ENCODE measurements at regions not wholly inside any gene's neighbourhood (a gene's known extent, or its start where the extent isn't known, plus 50 kb on each side); places are given as distances from the start of the nearest gene placed in this dataset.
"Not testable (repeated sequence)": the region's sequence is repeated elsewhere in the genome, so short reads cannot be mapped to it uniquely, and the experiment has no call there.

DNA sequence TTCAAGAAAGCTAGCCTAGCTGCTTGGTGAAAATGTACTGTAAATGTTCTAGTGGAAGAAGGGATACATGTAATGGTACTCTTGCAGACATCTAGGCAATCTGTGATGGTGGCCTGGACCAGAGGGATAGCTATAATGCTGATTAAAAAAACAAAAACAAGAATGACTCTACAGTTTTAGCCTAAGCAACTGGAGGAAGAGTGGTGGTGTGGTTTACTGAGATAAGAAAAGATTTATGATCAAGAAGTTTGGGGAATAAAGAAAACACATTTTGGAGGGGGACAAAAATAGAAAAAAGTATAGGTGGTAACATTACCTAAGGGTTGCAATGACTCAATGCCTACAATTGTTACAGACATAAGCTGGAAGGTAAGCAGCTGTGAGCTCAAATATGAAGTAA, 1080.7 kb upstream of the CELF4 start:
- no peak for DNase-seq

- DNase-seq, result no peak
These were observed 1079.5 kb upstream of the CELF4 start for GRCh38 chr18:38644875-38645641.

GRCh38 chr18:38642711-38643110, 1077.1 kb upstream of the CELF4 start:
- no peak for DNase-seq

- DNase-seq, result not testable (repeated sequence)
These were observed 1074.1 kb upstream of the CELF4 start for GRCh38 chr18:38639700-38640099.

GRCh38 chr18:38635709-38636430, 1070.3 kb upstream of the CELF4 start:
- DNase-seq, result no peak

GRCh38 chr18:38634117-38634516, 1068.5 kb upstream of the CELF4 start:
- no peak for DNase-seq

DNA sequence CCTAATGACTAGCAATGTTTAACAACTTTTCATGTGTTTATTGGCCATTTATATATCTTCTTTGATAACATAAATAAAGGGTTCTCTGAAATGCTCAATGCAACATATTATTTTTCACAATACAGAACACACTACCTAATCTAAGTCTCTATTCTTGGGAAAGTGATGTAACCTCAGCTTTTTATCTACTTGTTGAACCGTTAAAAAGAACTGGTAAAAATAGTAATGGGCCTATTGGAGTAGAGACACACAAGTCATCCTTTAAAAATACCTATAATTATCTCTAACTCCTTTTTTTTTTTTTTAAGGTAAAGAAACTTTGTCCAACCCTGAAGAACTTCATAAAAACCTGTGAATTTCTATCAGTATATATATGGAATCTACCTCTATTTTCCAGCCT, 1067.7 kb upstream of the CELF4 start:
- no peak for DNase-seq

DNA sequence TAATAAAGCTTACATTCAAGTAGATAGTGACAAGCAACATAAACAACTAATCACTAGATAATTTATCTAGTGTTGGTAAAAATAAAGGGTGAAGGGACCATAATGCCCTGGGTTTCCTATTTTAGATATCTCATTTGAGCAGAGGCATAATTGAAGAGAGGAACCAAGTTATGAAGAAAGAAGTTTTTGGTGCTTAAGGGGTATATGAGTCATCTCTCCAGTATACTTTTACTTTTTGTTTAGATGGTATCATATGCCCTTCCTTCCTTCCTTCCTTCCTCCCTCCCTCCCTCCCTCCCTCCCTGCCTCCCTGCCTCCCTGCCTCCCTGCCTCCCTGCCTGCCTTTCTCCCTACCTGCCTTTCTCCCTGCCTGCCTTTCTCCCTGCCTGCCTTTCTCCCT, 1053.5 kb upstream of the CELF4 start:
- DNase-seq, result no peak

DNA sequence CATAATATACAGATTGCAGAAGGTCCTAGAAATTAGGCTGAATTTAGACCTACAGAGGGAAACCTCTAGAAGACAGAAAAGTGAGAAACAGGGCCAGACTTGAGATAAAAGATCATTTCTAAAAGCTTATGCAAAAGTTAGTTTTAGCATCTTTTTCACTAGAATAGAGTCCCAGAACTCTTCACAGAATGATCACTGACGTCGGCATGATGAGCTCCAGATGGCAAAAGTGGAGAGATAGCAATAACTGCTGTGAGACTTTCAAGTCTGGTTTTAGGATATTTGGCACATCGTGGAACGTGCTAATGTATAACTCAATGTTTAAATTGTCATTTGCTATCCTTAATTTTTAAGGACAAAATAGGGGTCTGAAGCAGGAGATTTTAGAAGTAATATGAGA, 1050.7 kb upstream of the CELF4 start:
- no peak for DNase-seq

- no peak for DNase-seq
These were observed 1047.3 kb upstream of the CELF4 start for GRCh38 chr18:38612904-38613303.

- no peak for DNase-seq
These were observed 1045.7 kb upstream of the CELF4 start for GRCh38 chr18:38611036-38611964.

DNA sequence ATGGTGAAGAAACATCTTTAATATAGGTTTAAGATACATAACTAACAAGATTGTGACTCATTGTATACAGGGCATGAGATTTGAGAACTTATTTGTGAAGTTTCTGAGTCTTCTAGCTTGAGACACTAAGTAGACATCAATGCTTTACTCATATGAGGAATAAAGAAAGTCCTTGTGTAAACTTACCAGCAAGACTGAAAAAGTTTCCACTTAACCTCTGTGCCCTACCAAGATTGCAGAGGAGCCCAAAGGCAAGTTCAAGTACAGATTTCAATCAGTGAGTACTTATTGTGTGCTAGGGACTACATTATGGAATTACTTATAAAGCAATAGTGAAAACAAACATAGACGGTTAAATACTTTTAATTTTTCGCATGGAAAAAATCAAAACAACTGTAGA, 1041.2 kb upstream of the CELF4 start:
- no peak for DNase-seq

- DNase-seq, result no peak
These were observed 1036.7 kb upstream of the CELF4 start for GRCh38 chr18:38602341-38602740.

- no peak for DNase-seq
These were observed 1022.0 kb upstream of the CELF4 start for GRCh38 chr18:38587571-38587970.

DNA sequence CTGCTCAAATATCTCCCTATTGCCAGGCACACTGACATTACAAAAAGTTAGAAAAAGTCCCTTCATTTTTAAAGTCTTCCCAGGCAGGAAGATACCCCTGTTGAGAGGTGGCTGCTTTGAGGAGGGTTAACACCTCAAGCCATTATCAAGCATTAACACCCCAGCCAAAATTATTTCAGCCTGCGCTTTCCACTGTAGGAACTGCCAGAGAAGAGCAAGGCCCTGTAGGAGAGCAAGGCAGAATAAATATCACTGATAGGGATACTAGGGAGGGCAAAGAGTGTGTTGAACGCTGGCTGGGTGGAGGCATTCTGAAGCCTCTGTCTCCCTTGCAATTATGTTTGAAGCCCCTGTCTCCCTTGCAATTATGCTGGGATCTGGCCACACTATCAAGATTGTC, 1020.7 kb upstream of the CELF4 start:
- DNase-seq, result no peak

DNA sequence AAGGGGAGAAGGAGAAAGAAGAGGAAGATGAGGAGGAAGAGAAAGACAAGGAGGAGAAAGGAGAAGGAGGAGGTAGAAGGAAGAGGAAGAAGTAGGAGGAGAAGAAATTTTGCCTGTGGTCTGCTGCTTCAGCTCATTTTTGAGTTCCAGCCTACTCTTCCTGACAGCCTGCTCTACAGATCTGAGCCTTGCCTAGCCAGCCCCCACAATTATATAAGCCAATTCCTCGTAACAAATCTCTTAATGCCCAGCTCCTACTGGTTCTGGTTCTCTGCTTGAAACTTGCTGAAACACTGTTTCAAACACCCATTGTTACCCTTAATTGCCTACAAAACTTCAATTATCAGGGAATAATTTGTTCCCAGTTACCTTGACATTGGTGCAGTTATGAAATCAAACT, 1014.2 kb upstream of the CELF4 start:
- DNase-seq, result no peak

DNA sequence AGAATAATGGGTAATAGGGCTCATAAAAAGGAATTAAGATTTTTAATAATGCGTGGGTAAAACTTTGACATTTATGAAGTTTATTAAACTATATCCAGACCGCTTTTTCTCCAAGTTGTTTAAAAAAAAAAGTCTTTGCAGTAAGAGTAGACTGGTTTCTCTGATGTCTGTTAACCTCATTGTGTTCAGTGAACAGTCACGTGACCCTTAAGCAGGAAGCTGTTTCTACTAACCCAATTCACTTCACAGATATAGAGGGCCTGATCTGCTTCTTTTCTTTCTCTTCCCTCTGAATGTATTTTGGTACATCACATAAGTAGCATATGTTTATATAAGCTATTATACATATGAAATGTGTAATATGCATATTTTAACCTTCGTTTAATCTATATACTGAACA, 1011.3 kb upstream of the CELF4 start:
- DNase-seq, result no peak

DNA sequence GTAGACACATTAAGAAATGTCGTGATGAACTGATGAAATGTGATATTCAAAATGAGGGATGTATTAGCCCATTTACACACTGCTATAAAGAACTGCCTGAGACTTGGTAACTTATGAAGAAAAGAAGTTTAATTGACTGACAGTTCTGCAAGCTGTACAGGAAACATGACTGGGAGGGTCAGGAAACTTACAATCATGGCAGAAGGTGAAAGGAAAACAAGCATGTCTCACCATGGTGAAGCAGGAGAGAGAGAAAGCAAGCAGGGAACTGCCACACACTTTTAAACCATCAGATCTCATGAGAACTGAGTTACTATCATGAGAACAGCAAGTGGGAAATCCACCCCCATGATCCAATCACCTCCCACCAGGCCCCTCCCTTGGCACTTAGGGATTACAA, 1010.8 kb upstream of the CELF4 start:
- DNase-seq, result no peak

DNA sequence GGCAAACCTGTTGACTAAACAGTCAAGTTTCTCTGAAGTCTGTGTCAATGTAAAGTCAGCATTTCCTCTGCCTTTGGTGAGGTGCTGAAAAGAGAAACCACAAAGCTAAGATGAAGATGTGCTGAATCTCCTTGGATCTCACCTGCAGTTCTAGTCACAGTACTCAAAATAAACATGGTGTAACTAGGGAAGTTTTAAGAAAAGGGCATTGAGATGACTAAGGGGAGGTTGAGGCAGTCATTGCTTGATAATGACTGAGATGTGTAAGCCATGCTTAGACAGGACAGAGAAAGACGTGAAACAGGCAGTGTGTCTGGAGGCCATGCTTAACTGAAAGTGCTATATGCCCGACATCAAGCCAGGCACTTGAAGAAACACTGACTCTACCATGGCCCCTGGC, 1010.0 kb upstream of the CELF4 start:
- no peak for DNase-seq

- no peak for DNase-seq
These were observed 1009.4 kb upstream of the CELF4 start for GRCh38 chr18:38575023-38575422.

DNA sequence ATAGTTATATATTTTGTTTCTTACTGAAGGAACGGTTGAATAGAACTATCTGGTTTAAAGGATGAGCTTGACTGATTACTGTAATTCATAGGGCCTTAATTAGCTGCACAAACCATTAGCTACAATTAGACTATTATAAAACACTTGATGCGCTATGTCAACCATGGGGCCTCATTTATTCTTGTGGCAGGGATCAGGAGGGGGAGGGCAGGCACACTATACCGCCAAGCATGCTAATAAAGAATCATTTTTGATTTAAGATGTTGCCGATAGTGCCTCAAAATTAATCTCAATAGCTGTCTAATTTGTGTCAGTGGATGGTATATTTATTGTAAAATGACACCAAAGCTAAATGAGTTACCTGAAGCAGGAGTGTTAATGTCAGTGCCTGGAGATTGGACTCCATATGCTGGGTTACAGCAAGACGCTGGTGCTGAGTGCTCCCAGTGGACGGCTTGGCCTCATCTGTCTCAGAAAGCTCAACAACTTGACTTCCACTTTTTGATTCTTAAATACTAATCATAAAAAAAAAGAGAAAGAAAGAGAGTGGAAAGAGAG, 1007.0 kb upstream of the CELF4 start:
- DNase-seq, result no peak

DNA sequence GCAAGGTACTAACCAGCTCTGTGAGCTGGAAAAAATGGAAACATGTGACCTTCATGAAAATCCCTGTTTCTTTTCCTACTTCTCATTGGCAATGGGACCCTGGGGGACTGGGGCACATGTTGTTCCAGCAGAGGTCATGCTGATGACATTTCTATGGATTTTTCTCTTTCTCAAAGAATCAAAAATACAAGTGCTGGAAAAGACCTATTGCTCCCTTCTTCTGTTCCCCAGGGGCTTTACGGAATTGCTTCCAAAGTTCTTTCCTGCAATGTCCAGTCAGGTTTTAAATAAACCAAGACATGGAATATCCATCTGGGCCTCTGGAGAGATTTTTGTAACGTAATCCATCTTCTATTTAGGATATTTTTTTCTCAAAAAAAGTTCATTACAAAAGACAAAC, 1006.1 kb upstream of the CELF4 start:
- DNase-seq, result no peak

- no peak for DNase-seq
These were observed 999.9 kb upstream of the CELF4 start for GRCh38 chr18:38565513-38565912.
